22Rv1 (cell line): ENCODE measurements at regions not wholly inside any gene's neighbourhood (a gene's known extent, or its start where the extent isn't known, plus 50 kb on each side); places are given as distances from the start of the nearest gene placed in this dataset.

Source experiments
- H3K27ac ChIP-seq: fragments of 450-650 bp; 2 replicates; pipeline ENCODE4 v1.5.1; 2017
- CTCF ChIP-seq: fragments of 450-650 bp; IDR thresholded peaks from 2 replicates; pipeline ENCODE4 v1.5.1; 2017; ENCODE audit warnings: mild to moderate bottlenecking
- ZFX ChIP-seq: fragments of 450-650 bp; IDR thresholded peaks from 2 replicates; pipeline ENCODE4 v1.6.1; 2017; ENCODE audit warnings: antibody characterized with exemption, borderline replicate concordance

GRCh38 chr20:22429175-22430153 lies 154.9 kb downstream of the FOXA2 start:
- no peak overlapping the region for H3K27ac ChIP-seq
- no peak for TF ChIP-seq CTCF
- no peak for TF ChIP-seq ZFX

GRCh38 chr20:22428051-22428450 lies 156.3 kb downstream of the FOXA2 start:
- TF ChIP-seq ZFX, result no peak
- TF ChIP-seq CTCF, result no peak
- no peak overlapping the region for H3K27ac ChIP-seq

GRCh38 chr20:22426772-22427171 lies 157.6 kb downstream of the FOXA2 start:
- H3K27ac ChIP-seq, result no peak overlapping the region
- TF ChIP-seq ZFX (no peak), CTCF (no peak)

GRCh38 chr20:22425344-22426295 lies 158.8 kb downstream of the FOXA2 start:
- H3K27ac ChIP-seq, result no peak overlapping the region
- TF ChIP-seq CTCF (no peak), ZFX (no peak)

GRCh38 chr20:22423190-22423832 lies 161.1 kb downstream of the FOXA2 start:
- no peak overlapping the region for H3K27ac ChIP-seq
- TF ChIP-seq ZFX (no peak), CTCF (no peak)

GRCh38 chr20:22420116-22420598 lies 164.2 kb downstream of the FOXA2 start:
- no peak overlapping the region for H3K27ac ChIP-seq
- TF ChIP-seq ZFX, result no peak
- no peak for TF ChIP-seq CTCF
